HUDEP-2 (cell line): ENCODE measurements at regions not wholly inside any gene's neighbourhood (a gene's known extent, or its start where the extent isn't known, plus 50 kb on each side); places are given as distances from the start of the nearest gene placed in this dataset.
"Not testable (repeated sequence)": the region's sequence is repeated elsewhere in the genome, so short reads cannot be mapped to it uniquely, and the experiment has no call there.

Source experiments
- DNase-seq, 76 experiments: peaks; one replicate each; lab custom pipeline; 2025; ENCODE audit not compliant: unreplicated experiment in 76 of 76; lab: John Stamatoyannopoulos, UW

DNA sequence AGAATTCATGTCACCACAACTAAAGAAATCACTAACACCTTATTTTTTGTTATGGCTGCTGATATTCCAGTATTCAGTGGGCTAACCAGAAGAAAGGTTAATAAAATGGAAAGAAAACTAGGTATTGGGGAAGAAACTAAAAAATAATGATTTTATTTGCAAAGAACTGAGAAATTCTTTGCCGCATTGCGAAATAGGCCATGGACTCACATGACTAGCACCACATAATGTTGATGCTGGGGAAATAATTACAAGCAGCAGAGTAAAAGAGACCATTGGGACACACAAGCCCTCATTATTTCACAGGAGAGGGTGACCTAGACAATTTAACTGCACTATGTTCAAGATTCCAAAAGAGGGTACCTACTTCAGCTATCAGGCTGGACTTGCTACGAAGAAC, 1411.5 kb downstream of the SLITRK5 start:
- no peak for DNase-seq

DNA sequence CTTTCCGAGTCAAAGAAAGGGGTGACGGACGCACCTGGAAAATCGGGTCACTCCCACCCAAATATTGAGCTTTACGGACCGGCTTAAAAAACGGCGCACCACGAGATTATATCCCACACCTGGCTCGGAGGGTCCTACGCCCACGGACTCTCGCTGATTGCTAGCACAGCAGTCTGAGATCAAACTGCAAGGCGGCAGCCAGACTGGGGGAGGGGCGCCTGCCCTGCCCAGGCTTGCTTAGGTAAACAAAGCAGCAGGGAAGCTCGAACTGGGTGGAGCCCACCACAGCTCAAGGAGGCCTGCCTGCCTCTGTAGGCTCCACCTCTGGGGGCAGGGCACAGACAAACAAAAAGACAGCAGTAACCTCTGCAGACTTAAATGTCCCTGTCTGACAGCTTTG, 1416.9 kb downstream of the SLITRK5 start:
- not testable (repeated sequence) for DNase-seq

DNA sequence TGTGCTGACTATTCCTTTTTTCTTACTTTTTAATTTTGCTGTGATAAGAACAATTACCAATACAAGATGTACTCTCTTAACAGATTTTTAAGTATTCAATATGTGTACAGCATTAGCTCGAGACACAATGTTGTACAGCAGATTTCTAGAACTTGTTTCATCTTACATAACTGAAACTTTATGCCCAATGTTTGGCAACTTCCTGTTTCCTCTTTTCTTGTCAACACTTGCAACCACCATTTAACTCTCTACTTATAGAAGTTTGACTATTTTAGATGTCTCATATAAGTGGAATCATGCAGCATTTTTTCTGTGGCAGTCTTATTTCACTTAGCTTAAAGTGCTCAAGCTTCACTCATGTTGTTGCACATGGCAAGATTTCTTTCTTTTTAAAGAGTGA, 1426.8 kb downstream of the SLITRK5 start:
- no peak for DNase-seq

DNA sequence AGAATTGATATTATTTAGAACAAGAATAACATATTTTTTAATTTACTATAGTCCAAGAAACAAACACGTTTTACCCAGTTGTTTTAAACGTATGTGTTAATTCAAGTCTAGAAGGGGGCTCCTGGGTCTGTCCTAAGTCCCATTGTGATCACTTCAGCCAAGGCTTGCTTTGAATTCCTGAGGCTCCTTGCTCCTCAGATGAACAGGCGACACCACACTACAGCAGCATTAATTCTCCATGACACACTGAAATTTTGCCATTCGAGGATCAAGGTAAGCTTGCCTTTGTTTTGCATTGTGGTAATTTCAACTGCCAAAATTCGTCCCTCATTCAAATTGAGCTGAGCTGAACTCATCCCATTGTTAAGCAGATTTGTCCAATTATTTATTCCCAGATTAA, 1442.6 kb downstream of the SLITRK5 start:
- DNase-seq, result no peak

DNA sequence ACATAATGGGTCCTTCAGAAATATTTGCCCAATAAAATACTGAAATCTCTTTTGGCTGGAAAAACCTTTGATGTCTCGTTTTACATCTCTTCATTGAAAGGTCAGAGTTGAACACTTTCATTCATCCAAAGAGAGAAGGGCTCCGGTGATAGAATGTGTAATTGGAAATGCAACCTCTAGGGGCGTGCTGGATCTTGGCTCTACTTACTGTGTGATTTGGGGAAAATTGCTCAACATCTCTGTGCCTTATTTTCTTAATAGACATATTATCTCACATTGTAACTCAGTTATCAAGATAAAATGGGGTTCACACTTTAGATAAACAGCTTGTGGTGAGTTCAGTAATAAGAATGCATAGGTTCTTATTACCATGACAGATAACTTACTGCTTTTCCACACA, 1444.1 kb downstream of the SLITRK5 start:
- DNase-seq, result no peak

DNA sequence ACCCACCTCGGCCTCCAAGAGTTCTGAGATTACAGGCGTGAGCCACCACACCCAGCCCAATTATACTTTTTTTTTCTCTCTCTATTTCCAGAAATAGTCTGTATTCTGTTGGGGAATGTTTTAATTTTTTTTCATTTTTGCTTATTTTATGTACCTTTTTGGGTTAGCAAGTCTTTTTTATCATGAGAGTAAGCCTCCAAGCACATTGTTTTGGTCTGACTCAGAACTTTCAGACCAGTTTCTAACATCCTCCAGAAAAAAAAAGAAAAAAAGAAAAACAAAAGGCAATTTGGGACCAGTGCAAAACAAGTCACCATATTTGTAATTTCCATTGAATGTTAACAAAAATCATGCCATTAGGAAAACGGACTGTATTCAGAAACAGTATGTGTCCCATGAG, 1465.5 kb downstream of the SLITRK5 start:
- DNase-seq, result no peak

DNA sequence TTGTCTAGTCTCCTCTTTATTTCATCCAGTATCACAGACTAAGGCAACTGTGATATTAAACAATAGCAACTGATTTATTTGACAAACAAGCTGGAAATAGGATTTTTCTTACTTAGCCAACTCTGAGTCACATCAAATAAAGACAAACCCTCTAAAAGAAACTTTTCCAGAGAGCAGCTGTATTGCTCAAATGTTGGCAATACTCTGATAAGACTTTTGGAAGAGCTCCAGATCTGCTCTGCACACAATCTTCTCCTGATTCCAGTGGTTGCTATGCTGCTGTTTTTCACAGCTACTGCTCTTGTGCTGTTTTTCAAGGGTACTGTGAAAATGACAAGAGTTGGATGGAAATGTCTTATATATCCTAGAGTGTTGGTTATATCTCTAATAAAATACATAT, 1479.2 kb downstream of the SLITRK5 start:
- peak in 8 of 76 experiments; percentile 18 to 73 (median 50) for DNase-seq

DNA sequence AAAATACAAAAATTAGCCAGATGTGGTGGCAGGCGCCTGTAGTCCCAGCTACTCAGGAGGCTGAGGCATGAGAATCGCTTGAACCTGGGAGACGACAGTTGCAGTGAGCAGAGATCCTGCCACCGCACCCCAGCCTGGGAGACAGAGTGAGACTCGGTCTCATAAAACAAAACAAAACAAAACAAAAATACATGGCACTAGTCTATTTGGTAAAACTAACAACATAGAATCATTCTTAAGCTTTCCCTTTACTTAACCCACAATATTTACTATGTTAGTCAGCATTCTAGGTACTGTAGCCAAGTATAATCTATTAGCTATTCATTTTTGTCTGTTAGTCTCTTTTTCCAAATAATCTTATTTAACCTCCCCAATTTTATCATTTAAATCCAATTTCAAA, 1482.8 kb downstream of the SLITRK5 start:
- no peak for DNase-seq

DNA sequence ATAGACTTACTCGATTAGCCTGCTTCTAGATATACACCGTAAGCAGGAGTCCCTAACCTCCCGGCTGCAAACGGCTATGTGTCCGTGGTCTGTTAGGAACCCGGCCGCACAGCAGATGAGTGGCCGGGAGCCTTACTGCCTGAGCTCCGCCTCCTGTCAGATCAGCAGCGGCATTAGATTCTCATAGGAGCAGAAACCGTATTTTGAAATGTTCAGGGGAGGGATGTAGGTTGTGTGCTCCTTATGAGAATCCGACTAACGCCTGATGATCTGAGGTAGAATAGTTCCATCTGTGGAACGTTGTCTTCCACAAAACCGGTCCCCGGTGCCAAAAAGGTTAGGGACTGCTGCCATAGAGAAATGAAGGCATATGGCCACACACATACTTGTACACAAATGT, 1491.9 kb downstream of the SLITRK5 start:
- peak in 1 of 76 experiments; percentile 1 for DNase-seq

DNA sequence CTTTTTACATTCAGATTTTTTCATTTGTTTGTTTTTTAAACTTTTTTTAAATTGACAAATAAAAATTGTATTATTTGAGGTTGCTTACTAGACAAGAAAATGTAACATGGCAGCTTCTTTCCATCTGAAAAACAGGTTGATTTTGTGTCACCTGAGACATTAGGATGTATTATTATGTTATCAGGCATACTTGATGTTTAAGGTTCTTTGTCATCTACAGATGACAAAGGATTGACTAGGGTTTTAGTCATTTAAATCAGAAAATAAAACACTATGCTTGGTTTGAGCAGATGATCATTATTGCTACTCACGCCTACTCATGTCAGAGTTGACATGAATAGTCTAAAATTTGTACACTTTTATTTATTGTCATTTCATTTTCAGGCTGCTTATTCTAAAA, 1494.5 kb downstream of the SLITRK5 start:
- DNase-seq, result no peak

DNA sequence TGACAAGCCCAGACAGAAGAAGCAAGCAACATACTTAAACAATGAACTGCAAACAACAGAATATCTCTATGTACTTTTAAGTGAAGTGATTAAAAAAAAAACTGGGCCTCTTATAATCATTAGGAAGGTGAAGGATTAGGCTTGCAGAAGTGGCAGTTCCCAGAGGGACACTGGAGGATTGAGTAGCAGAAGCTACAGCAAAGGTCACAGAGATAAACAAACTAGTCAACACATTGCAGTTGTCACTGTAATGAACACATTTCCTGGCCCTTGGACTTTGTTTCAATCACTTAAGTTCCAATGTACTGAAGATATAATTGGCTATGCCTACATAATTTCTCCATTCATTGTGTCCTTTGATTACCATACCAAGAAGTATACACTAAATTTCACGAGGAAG, 1498.8 kb downstream of the SLITRK5 start:
- no peak for DNase-seq

DNA sequence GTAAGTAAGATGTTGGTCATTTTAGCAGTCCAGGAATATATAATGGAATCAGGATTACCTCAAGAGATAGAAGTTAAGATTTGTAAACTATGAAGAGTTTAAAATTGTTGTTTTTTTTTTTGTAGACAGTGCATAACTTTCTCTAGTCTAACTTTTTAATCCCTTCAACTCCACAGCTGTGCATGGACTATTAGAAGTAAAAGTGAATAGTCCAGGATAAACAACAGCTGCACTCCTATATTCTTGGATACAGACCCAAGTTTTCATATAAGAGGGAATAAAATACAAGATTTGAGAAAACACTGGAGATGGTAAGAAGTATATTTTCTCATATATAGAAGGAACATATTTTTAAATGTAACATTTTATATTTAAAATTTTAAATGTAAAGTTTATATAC, 1509.9 kb downstream of the SLITRK5 start:
- DNase-seq, result no peak

DNA sequence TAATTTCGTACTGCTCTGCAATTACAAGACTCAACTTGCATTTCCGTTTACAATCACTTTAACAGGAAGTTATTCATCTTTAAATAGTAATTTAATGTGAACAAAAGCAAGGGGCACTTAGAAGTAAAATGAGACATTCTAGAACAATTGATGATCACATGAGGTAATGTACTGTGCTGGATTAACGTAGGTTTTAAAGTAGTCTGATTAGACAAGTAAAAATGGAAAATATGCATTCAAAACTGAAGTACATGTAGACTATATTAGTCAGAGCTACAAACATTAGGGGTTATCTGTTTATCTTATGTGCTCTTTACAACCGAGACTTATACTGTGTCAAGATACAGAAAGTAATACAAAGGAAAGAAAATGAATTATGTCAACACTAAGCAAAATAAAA, 1528.0 kb downstream of the SLITRK5 start:
- DNase-seq, result no peak

DNA sequence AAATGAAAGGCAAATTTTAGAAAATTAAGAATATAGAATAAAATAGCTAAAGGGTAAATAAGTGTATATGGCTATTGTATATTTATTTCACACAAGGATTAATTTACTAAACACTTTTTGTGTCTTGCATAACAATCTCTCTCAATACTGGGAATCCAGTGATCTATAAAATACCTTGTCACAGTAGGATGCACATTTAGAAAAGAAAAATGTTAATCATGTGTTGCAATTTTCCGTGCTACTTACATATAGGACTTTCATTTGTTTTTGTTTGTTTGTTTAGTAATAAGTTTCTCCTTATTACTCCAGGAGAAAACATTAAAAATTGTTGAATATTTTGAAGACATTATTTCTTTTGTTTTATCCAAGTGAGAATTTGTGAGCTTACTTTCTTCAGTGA, 1533.3 kb downstream of the SLITRK5 start:
- no peak for DNase-seq

DNA sequence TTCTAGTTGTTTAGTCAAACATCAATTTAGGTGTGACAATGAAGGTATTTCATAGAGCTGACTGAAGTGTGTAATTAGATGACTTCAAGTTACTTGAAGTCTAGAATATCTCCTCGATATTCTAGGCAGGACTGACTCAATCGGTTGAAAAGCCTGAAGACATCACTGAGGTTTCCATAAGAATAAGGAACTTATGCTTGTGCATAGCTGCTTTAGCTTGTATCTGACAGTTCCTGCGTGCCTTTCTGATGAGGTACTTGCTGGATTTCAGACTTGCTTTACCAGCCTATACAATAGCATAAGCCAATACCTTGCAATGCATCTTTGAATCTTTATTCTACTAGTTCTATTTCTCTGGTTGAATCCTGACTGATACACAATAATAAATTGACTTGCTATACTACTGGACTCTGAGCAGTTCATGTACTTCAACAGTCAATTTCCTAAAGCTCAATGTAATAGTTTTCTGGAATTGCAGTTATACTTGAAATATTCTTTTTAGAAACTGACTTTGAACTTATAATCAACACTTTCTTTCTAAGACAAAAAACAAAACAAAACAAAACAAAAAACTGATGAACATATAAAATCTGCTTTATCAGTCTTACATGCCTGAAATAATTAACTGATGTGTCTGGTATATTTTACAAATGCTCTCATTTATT, 1534.8 kb downstream of the SLITRK5 start:
- DNase-seq, result no peak

DNA sequence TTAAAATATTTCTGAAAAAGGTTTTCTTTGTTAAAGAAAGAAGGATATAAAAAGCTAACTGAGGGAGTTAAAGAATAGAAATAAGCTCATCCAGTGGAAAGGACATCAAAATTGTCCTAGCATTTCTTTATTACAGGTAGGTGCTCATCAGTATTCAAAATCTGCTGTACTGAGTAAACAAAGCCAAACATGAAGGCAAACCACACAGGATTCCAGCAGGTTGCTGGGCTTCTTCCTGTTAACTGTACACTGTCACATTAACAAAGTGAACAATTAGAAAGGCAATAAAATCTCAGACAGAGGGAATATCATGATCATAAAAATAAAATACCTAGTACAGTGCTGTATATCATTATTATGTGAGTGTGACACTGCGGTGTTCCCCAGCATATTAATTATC, 1541.0 kb downstream of the SLITRK5 start:
- no peak for DNase-seq

DNA sequence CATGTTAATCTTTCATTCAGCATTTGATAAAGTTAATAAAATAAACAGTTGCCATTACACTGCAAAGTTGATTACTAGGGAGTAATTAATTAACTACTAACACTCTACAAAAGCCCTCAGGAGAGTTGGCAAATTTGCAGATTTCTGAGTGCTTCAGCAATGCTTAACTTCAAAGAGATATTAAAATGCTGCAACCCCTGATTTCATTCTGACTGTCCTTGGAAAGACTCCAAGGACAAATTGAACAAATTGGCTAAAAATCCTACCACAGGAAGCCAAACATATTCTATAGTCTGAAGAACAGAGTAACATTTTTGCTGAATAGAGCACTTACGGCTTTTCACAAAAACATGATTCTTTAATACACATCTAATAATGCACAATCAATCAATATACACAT, 1543.0 kb downstream of the SLITRK5 start:
- no peak for DNase-seq

DNA sequence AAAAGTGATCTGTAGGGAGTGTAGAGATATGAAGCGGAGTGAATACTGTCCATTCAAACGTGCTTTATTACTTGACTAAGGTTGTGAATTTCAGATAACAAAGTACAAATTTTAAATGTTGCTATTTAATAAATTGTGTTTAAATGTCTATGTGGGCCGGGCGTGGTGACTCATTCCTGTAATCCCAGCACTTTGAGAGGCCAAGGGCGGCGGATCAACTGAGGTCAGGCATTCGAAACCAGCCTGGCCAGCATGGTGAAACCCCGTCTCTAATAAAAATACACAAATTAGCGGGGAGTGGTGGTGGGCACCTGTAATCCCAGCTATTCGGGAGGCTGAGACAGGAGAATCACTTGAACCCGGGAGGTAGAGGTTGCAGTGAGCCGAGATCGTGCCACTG, 1544.1 kb downstream of the SLITRK5 start:
- not testable (repeated sequence) for DNase-seq

DNA sequence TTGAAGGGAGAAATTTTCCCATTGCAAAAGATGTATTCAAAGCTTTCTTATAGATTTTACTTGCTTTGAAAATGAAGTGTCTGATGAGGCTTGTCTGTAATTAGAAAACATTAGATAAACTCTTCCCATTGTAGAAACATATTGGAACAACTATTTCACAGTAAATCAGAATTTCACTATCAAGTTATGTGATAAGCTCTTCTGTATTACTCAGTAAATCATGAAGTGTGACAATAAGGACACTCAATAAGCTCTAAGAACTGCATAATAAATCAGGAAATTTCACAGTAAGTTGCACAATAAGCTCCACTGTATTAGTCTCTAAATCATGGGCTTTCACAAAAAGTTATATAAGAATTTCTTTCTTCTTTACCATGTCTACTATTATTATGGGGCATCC, 1546.6 kb downstream of the SLITRK5 start:
- no peak for DNase-seq

DNA sequence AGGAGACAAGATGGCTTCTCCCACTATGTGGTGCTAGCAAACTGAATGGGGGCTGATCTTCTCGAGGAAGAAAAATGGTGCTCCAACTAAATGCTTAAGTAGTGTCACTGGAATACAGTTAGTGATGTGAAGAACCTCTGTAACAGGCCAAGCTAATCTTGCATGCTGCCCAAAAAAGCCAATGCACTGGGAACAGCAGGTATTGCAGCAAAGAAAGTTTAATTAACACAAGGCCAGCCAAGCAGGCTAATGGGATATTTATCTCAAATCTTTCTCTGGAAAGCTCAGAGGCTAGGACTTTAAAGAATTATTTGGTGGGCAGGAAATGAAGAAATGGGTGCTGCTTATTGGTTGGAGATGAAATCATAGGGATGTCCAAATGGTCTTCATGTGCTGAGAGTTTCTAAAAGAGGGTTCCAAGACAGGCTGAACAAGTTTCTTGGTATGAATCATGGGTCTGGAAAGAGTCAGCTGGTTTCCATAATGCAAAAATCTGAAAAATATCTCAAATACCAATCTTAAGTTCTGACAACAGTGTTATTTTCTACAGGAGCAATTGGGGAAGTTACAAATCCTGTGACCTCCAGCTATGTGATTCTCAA, 1550.5 kb downstream of the SLITRK5 start:
- DNase-seq, result no peak

DNA sequence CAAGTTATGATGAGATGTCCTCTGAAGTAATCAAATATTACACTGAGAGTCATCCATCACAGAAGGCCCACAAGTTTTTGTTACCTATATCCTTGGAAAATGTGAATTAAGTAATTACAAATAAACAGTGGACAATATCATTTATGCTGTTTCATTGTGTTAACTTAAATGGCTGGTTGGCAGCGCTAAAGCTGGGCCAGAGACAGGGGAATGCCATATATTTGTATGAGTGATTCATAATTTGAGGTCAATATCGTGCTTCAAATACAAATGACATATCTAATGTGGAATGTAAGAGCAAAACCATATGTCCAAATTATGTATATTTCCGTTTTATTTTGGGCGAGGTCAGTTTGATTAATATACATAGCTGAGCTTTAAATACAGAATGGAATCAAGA, 1556.2 kb downstream of the SLITRK5 start:
- no peak for DNase-seq

DNA sequence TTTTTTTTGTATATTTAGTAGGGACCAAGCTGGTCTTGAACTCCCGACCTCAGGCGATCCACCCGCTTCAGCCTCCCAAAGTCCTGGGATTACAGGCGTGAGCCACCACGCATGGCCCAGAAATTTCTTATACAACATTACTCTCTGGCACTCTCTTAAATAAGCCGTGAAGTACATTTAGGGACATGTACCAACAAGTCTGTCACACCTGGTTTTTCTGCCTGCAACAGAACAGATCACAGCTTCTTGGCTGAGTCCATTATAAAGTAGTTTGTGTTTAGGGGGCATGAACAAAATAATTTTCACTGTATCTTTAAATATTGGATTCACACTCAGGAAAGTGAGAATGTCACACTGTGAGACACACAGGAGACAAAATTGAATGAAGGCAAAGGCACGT, 1567.3 kb downstream of the SLITRK5 start:
- no peak for DNase-seq
